Neural cell (in vitro differentiated cells): ENCODE measurements at regions not wholly inside any gene's neighbourhood (a gene's known extent, or its start where the extent isn't known, plus 50 kb on each side); places are given as distances from the start of the nearest gene placed in this dataset.

Experiments
- CTCF ChIP-seq: fragments of 450-650 bp; IDR thresholded peaks from 2 replicates; pipeline ENCODE4 v1.5.1; 2014; ENCODE audit warnings: antibody characterized with exemption, mild to moderate bottlenecking, moderate library complexity; ENCODE audit not compliant: poor library complexity, severe bottlenecking
- POLR2AphosphoS5 ChIP-seq: IDR thresholded peaks from 2 replicates; pipeline ENCODE4 v1.6.1; 2012
- REST ChIP-seq: IDR thresholded peaks from 2 replicates; pipeline ENCODE4 v1.6.1; 2012; ENCODE audit warnings: borderline replicate concordance
- SMC3 ChIP-seq: fragments of 450-650 bp; conservative IDR thresholded peaks from 2 replicates; pipeline ENCODE4 v1.6.1; 2014; ENCODE audit warnings: antibody characterized with exemption, mild to moderate bottlenecking, moderate library complexity; ENCODE audit not compliant: poor library complexity

GRCh38 chr5:100232736-100233135 is 302.4 kb upstream of the FAM174A start:
- no peak for TF ChIP-seq SMC3
- TF ChIP-seq CTCF = no peak
- peak; percentile 61 for TF ChIP-seq POLR2AphosphoS5
- TF ChIP-seq REST = no peak
